ENCODE measurements at regions not wholly inside any gene's neighbourhood (a gene's known extent, or its start where the extent isn't known, plus 50 kb on each side); places are given as distances from the start of the nearest gene placed in this dataset.

GRCh38 chr12:102344691-102345090 lies 135.7 kb downstream of the IGF1 start:
- Mint-ChIP-seq H3K9me3 (ENCODE audit: unreplicated experiment) (no peaks in the 10 kb centered on the region), H3K27me3 (ENCODE audit: unreplicated experiment) (no peaks in the 10 kb centered on the region)

DNA sequence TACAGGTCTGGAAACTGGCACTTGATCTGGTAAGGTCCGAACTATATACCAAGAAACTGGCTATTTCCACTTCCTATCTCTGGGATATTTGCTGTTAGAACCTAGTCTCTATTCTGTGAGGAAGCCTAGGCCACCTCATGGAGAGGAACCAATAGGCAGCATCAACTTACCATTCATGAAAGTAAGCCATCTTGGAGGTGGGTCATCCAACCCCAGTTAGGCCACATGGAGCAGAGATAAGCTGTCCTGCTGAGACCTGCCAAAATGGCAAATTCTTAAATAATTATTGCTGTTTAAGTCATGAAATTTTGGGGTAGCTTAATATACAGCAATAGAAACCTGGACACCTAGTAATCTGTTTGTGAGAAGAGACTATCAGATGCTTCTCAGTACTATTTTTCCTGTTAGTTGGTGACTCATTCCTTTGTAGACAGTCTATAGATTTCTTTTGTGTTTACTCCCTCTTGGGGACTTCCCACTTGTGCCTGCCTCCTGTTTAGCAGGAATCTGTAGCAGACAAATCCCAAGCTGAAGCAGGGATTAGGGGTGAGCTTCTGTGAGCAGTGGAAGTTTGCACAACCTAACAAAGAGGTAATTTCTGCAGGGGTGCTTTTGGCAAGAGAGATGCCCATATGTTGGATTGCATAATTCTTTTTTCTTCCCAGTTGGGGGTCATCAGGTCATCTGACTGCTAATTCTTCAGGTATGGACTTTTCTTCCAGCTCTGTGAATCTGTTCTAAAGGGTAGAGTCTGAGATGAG lies 136.8 kb downstream of the IGF1 start:
- Mint-ChIP-seq H3K9me3 (ENCODE audit: unreplicated experiment) (no peaks in the 10 kb centered on the region), H3K27ac (ENCODE audit: unreplicated experiment) (no peak overlapping the region), H3K27me3 (ENCODE audit: unreplicated experiment) (no peaks in the 10 kb centered on the region), H3K4me3 (ENCODE audit: unreplicated experiment) (no peak overlapping the region), H3K36me3 (ENCODE audit: low read depth, unreplicated experiment) (no peaks in the 10 kb centered on the region), H3K4me1 (ENCODE audit: unreplicated experiment) (peaks cover 2% of the 10 kb centered on the region)
- TF ChIP-seq, protein P1, sequence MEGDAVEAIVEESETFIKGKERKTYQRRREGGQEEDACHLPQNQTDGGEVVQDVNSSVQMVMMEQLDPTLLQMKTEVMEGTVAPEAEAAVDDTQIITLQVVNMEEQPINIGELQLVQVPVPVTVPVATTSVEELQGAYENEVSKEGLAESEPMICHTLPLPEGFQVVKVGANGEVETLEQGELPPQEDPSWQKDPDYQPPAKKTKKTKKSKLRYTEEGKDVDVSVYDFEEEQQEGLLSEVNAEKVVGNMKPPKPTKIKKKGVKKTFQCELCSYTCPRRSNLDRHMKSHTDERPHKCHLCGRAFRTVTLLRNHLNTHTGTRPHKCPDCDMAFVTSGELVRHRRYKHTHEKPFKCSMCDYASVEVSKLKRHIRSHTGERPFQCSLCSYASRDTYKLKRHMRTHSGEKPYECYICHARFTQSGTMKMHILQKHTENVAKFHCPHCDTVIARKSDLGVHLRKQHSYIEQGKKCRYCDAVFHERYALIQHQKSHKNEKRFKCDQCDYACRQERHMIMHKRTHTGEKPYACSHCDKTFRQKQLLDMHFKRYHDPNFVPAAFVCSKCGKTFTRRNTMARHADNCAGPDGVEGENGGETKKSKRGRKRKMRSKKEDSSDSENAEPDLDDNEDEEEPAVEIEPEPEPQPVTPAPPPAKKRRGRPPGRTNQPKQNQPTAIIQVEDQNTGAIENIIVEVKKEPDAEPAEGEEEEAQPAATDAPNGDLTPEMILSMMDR (IDR thresholded peaks at IDR 0.05; ENCODE audit: unreplicated experiment), result no peak
- no peak for DNase-seq (ENCODE audit: low spot score)

More at GRCh38 chr12:102344691-102345090, 135.7 kb downstream of the IGF1 start:
- Mint-ChIP-seq H3K36me3 (ENCODE audit: low read depth, unreplicated experiment) (no peaks in the 10 kb centered on the region), H3K4me1 (ENCODE audit: unreplicated experiment) (no peaks in the 10 kb centered on the region), H3K4me3 (ENCODE audit: unreplicated experiment) (no peak overlapping the region), H3K27ac (ENCODE audit: unreplicated experiment) (no peak overlapping the region)
- TF ChIP-seq, protein P1 (IDR thresholded peaks at IDR 0.05; ENCODE audit: unreplicated experiment), result no peak
- no peak for DNase-seq (ENCODE audit: low spot score)

DNA sequence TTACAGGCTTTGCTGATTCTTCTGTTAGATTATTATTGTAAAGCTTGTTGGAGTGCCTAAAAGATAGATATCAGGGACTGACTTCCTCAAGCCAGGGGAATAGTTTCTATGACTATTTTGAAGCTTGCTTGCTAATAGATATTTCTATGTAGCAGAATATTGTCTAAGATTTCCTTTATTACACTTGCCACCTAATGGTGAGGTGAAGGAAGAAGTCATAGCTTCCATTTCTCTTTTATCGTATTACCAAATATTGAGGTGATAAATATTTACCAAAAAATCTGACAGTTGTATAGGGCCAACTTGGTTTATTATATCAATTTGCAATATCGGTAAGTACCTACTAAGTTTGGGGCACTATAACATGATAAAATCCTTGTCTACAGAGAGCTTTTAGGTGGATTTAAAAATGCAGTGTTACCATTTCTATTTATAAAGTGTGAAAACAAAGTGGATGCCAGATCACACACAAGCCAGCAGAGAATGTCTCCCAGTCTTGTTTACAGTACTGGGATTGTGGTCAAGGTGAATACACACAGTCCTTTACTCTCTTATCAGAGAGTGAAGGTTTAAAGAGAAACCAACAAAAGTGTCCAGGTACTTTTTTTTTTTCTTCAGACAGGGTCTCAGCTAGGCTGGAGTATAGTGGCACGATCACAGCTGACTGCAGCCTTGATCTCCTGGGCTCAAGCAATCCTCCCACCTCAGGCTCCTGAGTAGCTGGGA lies 137.9 kb downstream of the IGF1 start:
- no peaks in the 10 kb centered on the region for H3K36me3 Mint-ChIP-seq (ENCODE audit: low read depth, unreplicated experiment)
- TF ChIP-seq, protein P1 (IDR thresholded peaks at IDR 0.05; ENCODE audit: unreplicated experiment), result no peak
- no peaks in the 10 kb centered on the region for H3K9me3 Mint-ChIP-seq (ENCODE audit: unreplicated experiment)
- no peak for DNase-seq (ENCODE audit: low spot score)
- H3K4me1 Mint-ChIP-seq (ENCODE audit: unreplicated experiment), result peaks cover 2% of the 10 kb centered on the region
- no peak overlapping the region for H3K4me3 Mint-ChIP-seq (ENCODE audit: unreplicated experiment)
- H3K27me3 Mint-ChIP-seq (ENCODE audit: unreplicated experiment), result peaks cover 3% of the 10 kb centered on the region
- no peak overlapping the region for H3K27ac Mint-ChIP-seq (ENCODE audit: unreplicated experiment)

GRCh38 chr12:102334765-102335164 lies 137.1 kb upstream of the PMCH start:
- H3K27me3 Mint-ChIP-seq (ENCODE audit: unreplicated experiment), result peaks cover 3% of the 10 kb centered on the region
- no peak for DNase-seq (ENCODE audit: low spot score)
- peaks cover 2% of the 10 kb centered on the region for H3K4me1 Mint-ChIP-seq (ENCODE audit: unreplicated experiment)
- TF ChIP-seq, protein P1 (IDR thresholded peaks at IDR 0.05; ENCODE audit: unreplicated experiment), result no peak
- H3K9me3 Mint-ChIP-seq (ENCODE audit: unreplicated experiment), result no peaks in the 10 kb centered on the region
- H3K27ac Mint-ChIP-seq (ENCODE audit: unreplicated experiment), result no peak overlapping the region
- no peak overlapping the region for H3K4me3 Mint-ChIP-seq (ENCODE audit: unreplicated experiment)
- no peaks in the 10 kb centered on the region for H3K36me3 Mint-ChIP-seq (ENCODE audit: low read depth, unreplicated experiment)

DNA sequence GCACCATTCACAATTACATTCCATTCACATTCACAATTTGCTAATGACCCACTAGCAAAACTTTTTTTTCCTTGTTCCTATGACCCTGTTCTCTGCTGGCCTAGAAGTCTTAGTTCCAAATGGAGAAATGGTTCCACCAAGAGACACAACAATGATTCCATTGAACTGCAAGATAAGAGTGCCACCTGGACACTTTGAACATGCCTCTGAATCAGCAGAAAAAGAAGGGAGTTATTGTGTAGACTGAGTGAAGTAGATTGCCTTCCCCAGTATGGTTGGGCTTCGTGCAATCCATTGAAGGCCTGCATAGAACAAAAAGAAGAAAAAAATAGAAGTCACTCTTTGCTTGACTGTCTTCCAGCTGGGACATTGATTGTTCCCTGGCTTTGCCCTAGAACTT lies 133.8 kb upstream of the PMCH start:
- no peaks in the 10 kb centered on the region for H3K4me1 Mint-ChIP-seq (ENCODE audit: unreplicated experiment)
- TF ChIP-seq, protein P1 (IDR thresholded peaks at IDR 0.05; ENCODE audit: unreplicated experiment), result no peak
- no peaks in the 10 kb centered on the region for H3K27me3 Mint-ChIP-seq (ENCODE audit: unreplicated experiment)
- H3K27ac Mint-ChIP-seq (ENCODE audit: unreplicated experiment), result no peak overlapping the region
- no peak for DNase-seq (ENCODE audit: low spot score)
- no peak overlapping the region for H3K4me3 Mint-ChIP-seq (ENCODE audit: unreplicated experiment)
- H3K36me3 Mint-ChIP-seq (ENCODE audit: low read depth, unreplicated experiment), result no peaks in the 10 kb centered on the region
- no peaks in the 10 kb centered on the region for H3K9me3 Mint-ChIP-seq (ENCODE audit: unreplicated experiment)
